Liver (tissue), 8 donors: ENCODE measurements at regions not wholly inside any gene's neighbourhood (a gene's known extent, or its start where the extent isn't known, plus 50 kb on each side); places are given as distances from the start of the nearest gene placed in this dataset.

ENCODE experiments used
- DNase-seq: peaks from one replicate; pipeline ENCODE4 v3.0.0-alpha.2; 2017; ENCODE audit warnings: low spot score
- H3K27ac ChIP-seq, 2 donors: one replicate each; pipeline ENCODE4 v1.7.0; 2013; ENCODE audit warnings: inconsistent platforms in 2 of 2, low read length in 2 of 2, control low read depth in 1 of 2, low read depth in 1 of 2, mild to moderate bottlenecking in 1 of 2
- H3K27me3 ChIP-seq, 4 donors: one replicate each; pipeline versions ENCODE4 v1.6.1 to v1.7.0; 2013; ENCODE audit warnings: low read length in 3 of 4, inconsistent platforms in 1 of 4, mild to moderate bottlenecking in 1 of 4, moderate library complexity in 1 of 4; ENCODE audit not compliant: control insufficient read depth in 4 of 4, insufficient read depth in 4 of 4
- H3K36me3 ChIP-seq, 4 donors: one replicate each; pipeline versions ENCODE4 v1.6.1 to v1.7.0; 2013; ENCODE audit warnings: low read length in 3 of 4, mild to moderate bottlenecking in 3 of 4, low read depth in 1 of 4, moderate library complexity in 1 of 4; ENCODE audit not compliant: control insufficient read depth in 4 of 4, insufficient read depth in 3 of 4
- H3K4me1 ChIP-seq, 4 donors: one replicate each; pipeline versions ENCODE4 v1.6.1 to v1.7.0; 2013; ENCODE audit warnings: low read length in 3 of 4, mild to moderate bottlenecking in 3 of 4, moderate library complexity in 1 of 4; ENCODE audit not compliant: control insufficient read depth in 4 of 4, insufficient read depth in 4 of 4
- H3K4me3 ChIP-seq, 3 donors: one replicate each; pipeline versions ENCODE4 v1.6.1 to v1.7.0; 2013; ENCODE audit warnings: low read length in 3 of 3, control low read depth in 1 of 3, low read depth in 1 of 3, mild to moderate bottlenecking in 1 of 3
- H3K9ac ChIP-seq, 2 donors: one replicate each; pipeline ENCODE4 v1.7.0; 2013; ENCODE audit warnings: low read length in 2 of 2, mild to moderate bottlenecking in 2 of 2, moderate library complexity in 2 of 2, control low read depth in 1 of 2, low read depth in 1 of 2
- H3K9me3 ChIP-seq, 4 donors: one replicate each; pipeline versions ENCODE4 v1.6.1 to v1.7.0; 2013; ENCODE audit warnings: low read length in 3 of 4; ENCODE audit not compliant: control insufficient read depth in 4 of 4
- ATF3 ChIP-seq: IDR thresholded peaks from 2 replicates; pipeline ENCODE4 v1.6.1; 2016; ENCODE audit warnings: antibody characterized with exemption
- CTCF ChIP-seq: fragments of 150-350 bp; IDR thresholded peaks from 2 replicates; pipeline ENCODE4 v1.5.1; 2017; ENCODE audit warnings: improper control_type of control experiment, low read depth, low read length; ENCODE audit not compliant: missing input control
- EGR1 ChIP-seq, 2 donors: IDR thresholded peaks; 2 replicates each; pipeline ENCODE4 v1.6.1; 2016 to 2018; ENCODE audit warnings: antibody characterized with exemption in 2 of 2, low read depth in 2 of 2
- FOXA1 ChIP-seq: IDR thresholded peaks from 2 replicates; pipeline ENCODE4 v1.6.1; 2016; ENCODE audit warnings: antibody characterized with exemption
- FOXA2 ChIP-seq: IDR thresholded peaks from 2 replicates; pipeline ENCODE4 v1.6.1; 2016; ENCODE audit warnings: antibody characterized with exemption
- GABPA ChIP-seq, 2 donors: IDR thresholded peaks in 1 of 2; conservative IDR thresholded peaks in 1 of 2; 2 replicates each; pipeline ENCODE4 v1.6.1; 2016; ENCODE audit warnings: antibody characterized with exemption in 2 of 2, mild to moderate bottlenecking in 1 of 2, moderate library complexity in 1 of 2
- HNF4A ChIP-seq, 2 donors: conservative IDR thresholded peaks; 2 replicates each; pipeline ENCODE4 v1.6.1; 2016; ENCODE audit warnings: antibody characterized with exemption in 2 of 2, mild to moderate bottlenecking in 2 of 2
- HNF4G ChIP-seq: IDR thresholded peaks from 2 replicates; pipeline ENCODE4 v1.6.1; 2016; ENCODE audit warnings: antibody characterized with exemption
- JUND ChIP-seq, 2 donors: IDR thresholded peaks; 2 replicates each; pipeline ENCODE4 v1.6.1; 2016; ENCODE audit warnings: antibody characterized with exemption in 2 of 2
- MAX ChIP-seq: IDR thresholded peaks from 2 replicates; pipeline ENCODE4 v1.6.1; 2016; ENCODE audit warnings: antibody characterized with exemption
- NR2F2 ChIP-seq: IDR thresholded peaks from 2 replicates; pipeline ENCODE4 v1.6.1; 2016; ENCODE audit warnings: antibody characterized with exemption
- RAD21 ChIP-seq, 2 donors: IDR thresholded peaks; 2 replicates each; pipeline ENCODE4 v1.6.1; 2016; ENCODE audit warnings: antibody characterized with exemption in 2 of 2, mild to moderate bottlenecking in 2 of 2
- RXRA ChIP-seq, 2 donors: IDR thresholded peaks; 2 replicates each; pipeline ENCODE4 v1.6.1; 2017 to 2018; ENCODE audit warnings: antibody characterized with exemption in 2 of 2, mild to moderate bottlenecking in 1 of 2
- SP1 ChIP-seq: IDR thresholded peaks from 2 replicates; pipeline ENCODE4 v1.6.1; 2018; ENCODE audit warnings: antibody characterized with exemption, mild to moderate bottlenecking
- TAF1 ChIP-seq: conservative IDR thresholded peaks from 2 replicates; pipeline ENCODE4 v1.6.1; 2016; ENCODE audit warnings: antibody characterized with exemption, mild to moderate bottlenecking
- YY1 ChIP-seq: IDR thresholded peaks from 2 replicates; pipeline ENCODE4 v1.6.1; 2016; ENCODE audit warnings: antibody characterized with exemption, mild to moderate bottlenecking
- WGBS: extraction: QIAGEN DNeasy Blood & Tissue Kit; methylation state at CpG from one replicate; pipeline ENCODE4 v1.1.7; 2013; 5-methylcytosine and 5-hydroxymethylcytosine counted together
- TF ChIP-seq, protein P1 (sequence below): IDR thresholded peaks from 2 replicates; pipeline ENCODE4 v1.6.1; 2016; ENCODE audit warnings: antibody characterized with exemption
- TF ChIP-seq, protein P2 (sequence below): IDR thresholded peaks from 2 replicates; pipeline ENCODE4 v1.6.1; 2016; ENCODE audit warnings: antibody characterized with exemption, mild to moderate bottlenecking
- donor health status: healthy.
- donor health status: healthy.
- donor health status: healthy.
- donor health status: healthy.
- donor health status: healthy.

- TF ChIP-seq NR2F2 (no peak), ATF3 (no peak), MAX (no peak), HNF4A (conservative IDR thresholded peaks at IDR 0.05) (no peak), CTCF (no peak), RXRA (IDR thresholded peaks at IDR 0.05) (no peak), EGR1 (IDR thresholded peaks at IDR 0.05; ENCODE audit: low read depth in 2 of 2) (no peak), SP1 (no peak), YY1 (no peak), FOXA1 (no peak), JUND (IDR thresholded peaks at IDR 0.05) (no peak), TAF1 (no peak), FOXA2 (no peak), HNF4G (no peak), GABPA (IDR thresholded peaks at IDR 0.05 in 1 of 2, conservative IDR thresholded peaks at IDR 0.05 in 1 of 2) (no peak), RAD21 (IDR thresholded peaks at IDR 0.05) (no peak)
- TF ChIP-seq, protein P1, sequence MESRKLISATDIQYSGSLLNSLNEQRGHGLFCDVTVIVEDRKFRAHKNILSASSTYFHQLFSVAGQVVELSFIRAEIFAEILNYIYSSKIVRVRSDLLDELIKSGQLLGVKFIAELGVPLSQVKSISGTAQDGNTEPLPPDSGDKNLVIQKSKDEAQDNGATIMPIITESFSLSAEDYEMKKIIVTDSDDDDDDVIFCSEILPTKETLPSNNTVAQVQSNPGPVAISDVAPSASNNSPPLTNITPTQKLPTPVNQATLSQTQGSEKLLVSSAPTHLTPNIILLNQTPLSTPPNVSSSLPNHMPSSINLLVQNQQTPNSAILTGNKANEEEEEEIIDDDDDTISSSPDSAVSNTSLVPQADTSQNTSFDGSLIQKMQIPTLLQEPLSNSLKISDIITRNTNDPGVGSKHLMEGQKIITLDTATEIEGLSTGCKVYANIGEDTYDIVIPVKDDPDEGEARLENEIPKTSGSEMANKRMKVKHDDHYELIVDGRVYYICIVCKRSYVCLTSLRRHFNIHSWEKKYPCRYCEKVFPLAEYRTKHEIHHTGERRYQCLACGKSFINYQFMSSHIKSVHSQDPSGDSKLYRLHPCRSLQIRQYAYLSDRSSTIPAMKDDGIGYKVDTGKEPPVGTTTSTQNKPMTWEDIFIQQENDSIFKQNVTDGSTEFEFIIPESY: no peak
- TF ChIP-seq, protein P2, sequence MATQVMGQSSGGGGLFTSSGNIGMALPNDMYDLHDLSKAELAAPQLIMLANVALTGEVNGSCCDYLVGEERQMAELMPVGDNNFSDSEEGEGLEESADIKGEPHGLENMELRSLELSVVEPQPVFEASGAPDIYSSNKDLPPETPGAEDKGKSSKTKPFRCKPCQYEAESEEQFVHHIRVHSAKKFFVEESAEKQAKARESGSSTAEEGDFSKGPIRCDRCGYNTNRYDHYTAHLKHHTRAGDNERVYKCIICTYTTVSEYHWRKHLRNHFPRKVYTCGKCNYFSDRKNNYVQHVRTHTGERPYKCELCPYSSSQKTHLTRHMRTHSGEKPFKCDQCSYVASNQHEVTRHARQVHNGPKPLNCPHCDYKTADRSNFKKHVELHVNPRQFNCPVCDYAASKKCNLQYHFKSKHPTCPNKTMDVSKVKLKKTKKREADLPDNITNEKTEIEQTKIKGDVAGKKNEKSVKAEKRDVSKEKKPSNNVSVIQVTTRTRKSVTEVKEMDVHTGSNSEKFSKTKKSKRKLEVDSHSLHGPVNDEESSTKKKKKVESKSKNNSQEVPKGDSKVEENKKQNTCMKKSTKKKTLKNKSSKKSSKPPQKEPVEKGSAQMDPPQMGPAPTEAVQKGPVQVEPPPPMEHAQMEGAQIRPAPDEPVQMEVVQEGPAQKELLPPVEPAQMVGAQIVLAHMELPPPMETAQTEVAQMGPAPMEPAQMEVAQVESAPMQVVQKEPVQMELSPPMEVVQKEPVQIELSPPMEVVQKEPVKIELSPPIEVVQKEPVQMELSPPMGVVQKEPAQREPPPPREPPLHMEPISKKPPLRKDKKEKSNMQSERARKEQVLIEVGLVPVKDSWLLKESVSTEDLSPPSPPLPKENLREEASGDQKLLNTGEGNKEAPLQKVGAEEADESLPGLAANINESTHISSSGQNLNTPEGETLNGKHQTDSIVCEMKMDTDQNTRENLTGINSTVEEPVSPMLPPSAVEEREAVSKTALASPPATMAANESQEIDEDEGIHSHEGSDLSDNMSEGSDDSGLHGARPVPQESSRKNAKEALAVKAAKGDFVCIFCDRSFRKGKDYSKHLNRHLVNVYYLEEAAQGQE: no peak
- no peak overlapping the region for H3K9ac ChIP-seq
- DNase-seq: no peak
- no peaks in the 10 kb centered on the region for H3K36me3 ChIP-seq
- no peaks in the 10 kb centered on the region for H3K27me3 ChIP-seq
- no peak overlapping the region for H3K27ac ChIP-seq
- H3K4me3 ChIP-seq: no peak overlapping the region
- H3K4me1 ChIP-seq: no peaks in the 10 kb centered on the region
- peaks cover 0 to 8% (median under 1%) of the 10 kb centered on the region in 4 donors for H3K9me3 ChIP-seq
- WGBS: 64% methylated on average over 7 of the region's 7 CpGs
Measured at GRCh38 chr3:99394831-99395778, 243.3 kb upstream of the COL8A1 start.
